A673 (cell line): ENCODE measurements at regions not wholly inside any gene's neighbourhood (a gene's known extent, or its start where the extent isn't known, plus 50 kb on each side); places are given as distances from the start of the nearest gene placed in this dataset.

Experiments used
- BruUV-seq: library from RNA; stranded (reverse); fragments of 400-500 nt; replicated peaks from 2 replicates; lab custom pipeline; 2021; lab: Mats Ljungman, UMichigan
- CTCF ChIA-PET: fragments of 300-600 bp; sonication (Branson Sonifier 250); formaldehyde crosslinking; loops from one replicate; lab custom pipeline; 2022; ENCODE audit warnings: antibody characterized with exemption; lab: Charles Lee
- POLR2A ChIA-PET: fragments of 300-600 bp; sonication (Branson Sonifier 250); formaldehyde crosslinking; loops from one replicate; lab custom pipeline; 2022; ENCODE audit warnings: antibody characterized with exemption; ENCODE audit not compliant: low non-redundant PET; lab: Charles Lee
- DNase-seq: peaks from one replicate; pipeline ENCODE4 v3.0.0-alpha.2; 2015; ENCODE audit warnings: low spot score
- H3K27ac ChIP-seq: fragments of 200-600 bp; sonication (generic); 2 replicates; pipeline ENCODE4 v1.5.1; 2016; ENCODE audit warnings: mixed run types, low read depth, mild to moderate bottlenecking, mixed read lengths, antibody characterized with exemption, low read length; ENCODE audit not compliant: poor library complexity, severe bottlenecking
- H3K27me3 ChIP-seq: fragments of 200-600 bp; sonication (generic); replicated peaks from 2 replicates; pipeline ENCODE4 v1.6.1; 2017; ENCODE audit warnings: mixed run types, low read depth, mild to moderate bottlenecking, mixed read lengths, antibody characterized with exemption, low read length; ENCODE audit not compliant: insufficient read depth, poor library complexity
- H3K36me3 ChIP-seq: fragments of 200-600 bp; sonication (generic); 2 replicates; pipeline ENCODE4 v1.6.1; 2016; ENCODE audit warnings: mixed run types, mild to moderate bottlenecking, mixed read lengths, antibody characterized with exemption, low read length; ENCODE audit not compliant: insufficient read depth, poor library complexity, severe bottlenecking
- H3K4me1 ChIP-seq: fragments of 200-600 bp; sonication (generic); 2 replicates; pipeline ENCODE4 v1.6.1; 2017; ENCODE audit warnings: mixed run types, mild to moderate bottlenecking, mixed read lengths, antibody characterized with exemption, low read length; ENCODE audit not compliant: insufficient read depth, poor library complexity, severe bottlenecking
- H3K4me3 ChIP-seq: fragments of 200-600 bp; sonication (generic); 2 replicates; pipeline ENCODE4 v1.5.1; 2016; ENCODE audit warnings: low read depth, mixed run types, mild to moderate bottlenecking, mixed read lengths, low read length; ENCODE audit not compliant: poor library complexity, severe bottlenecking
- H3K9me3 ChIP-seq: fragments of 200-600 bp; sonication (generic); 2 replicates; pipeline ENCODE4 v1.6.1; 2016; ENCODE audit warnings: mixed run types, low read depth, mild to moderate bottlenecking, mixed read lengths, antibody characterized with exemption, low read length; ENCODE audit not compliant: poor library complexity, severe bottlenecking
- CTCF ChIP-seq: fragments of 300-800, 200-600 bp; sonication (generic); conservative IDR thresholded peaks from 2 replicates; pipeline ENCODE4 v1.5.1; 2017; ENCODE audit warnings: low read depth, mild to moderate bottlenecking, antibody characterized with exemption, low read length, moderate library complexity, mixed read lengths
- EZH2 ChIP-seq: fragments of 200-600 bp; sonication (generic); IDR thresholded peaks from 2 replicates; pipeline ENCODE4 v1.6.1; 2017; ENCODE audit warnings: borderline replicate concordance, low read depth, mild to moderate bottlenecking, mixed read lengths, antibody characterized with exemption, low read length; ENCODE audit not compliant: poor library complexity, severe bottlenecking
- intact Hi-C: fragments of 100-400 bp; cut with micrococcal nuclease; formaldehyde crosslinking; loops from one replicate; pipeline ENCODE4 v1.10.0; 2022; ENCODE audit not compliant: unreplicated experiment

DNA sequence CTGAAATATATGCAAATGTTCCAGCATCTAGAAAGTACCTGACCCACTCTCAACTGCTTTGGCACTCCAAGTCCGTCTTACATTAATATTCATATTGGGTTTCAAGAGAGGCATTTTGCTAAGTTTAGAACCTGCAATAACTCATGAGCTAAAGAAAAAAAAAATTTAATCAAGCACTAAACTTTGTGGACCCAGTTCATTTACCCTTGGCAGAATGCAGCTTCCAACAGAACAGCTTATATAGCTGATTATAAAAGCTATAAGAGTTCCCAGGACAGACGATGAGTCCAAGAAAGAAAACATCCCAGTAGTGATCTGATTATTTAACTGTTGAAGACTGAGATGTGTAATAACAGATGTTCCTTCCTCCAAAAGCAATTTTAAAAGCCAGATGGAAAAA lies 592.0 kb downstream of the KCNH5 start:
- POLR2A ChIA-PET = interaction anchor here (0.6 kb wide), 1 partner anchor 32 kb away, joined by 6 read pairs; no protein-coding TSS in a partner anchor

GRCh38 chr14:62455446-62455845 lies 589.8 kb downstream of the KCNH5 start:
- intact Hi-C loops = no loop called here
- POLR2A ChIA-PET = no interaction called here
- Histone ChIP-seq H3K4me1 (no peaks in the 10 kb centered on the region), H3K27ac (no peak overlapping the region), H3K36me3 (no peaks in the 10 kb centered on the region), H3K27me3 (no peaks in the 10 kb centered on the region), H3K4me3 (no peak overlapping the region), H3K9me3 (no peaks in the 10 kb centered on the region)
- no TSS peak for BruUV-seq
- CTCF ChIA-PET = no interaction called here
- DNase-seq = no peak
- TF ChIP-seq CTCF (no peak), EZH2 (no peak)

More for the DNA sequence above, 592.0 kb downstream of the KCNH5 start:
- Histone ChIP-seq H3K9me3 (no peaks in the 10 kb centered on the region), H3K36me3 (no peaks in the 10 kb centered on the region), H3K4me3 (no peak overlapping the region), H3K27me3 (no peaks in the 10 kb centered on the region), H3K27ac (no peak overlapping the region), H3K4me1 (no peaks in the 10 kb centered on the region)
- CTCF ChIA-PET = no interaction called here
- intact Hi-C loops = no loop called here
- no TSS peak for BruUV-seq
- DNase-seq = no peak
- TF ChIP-seq EZH2 (no peak), CTCF (no peak)

DNA sequence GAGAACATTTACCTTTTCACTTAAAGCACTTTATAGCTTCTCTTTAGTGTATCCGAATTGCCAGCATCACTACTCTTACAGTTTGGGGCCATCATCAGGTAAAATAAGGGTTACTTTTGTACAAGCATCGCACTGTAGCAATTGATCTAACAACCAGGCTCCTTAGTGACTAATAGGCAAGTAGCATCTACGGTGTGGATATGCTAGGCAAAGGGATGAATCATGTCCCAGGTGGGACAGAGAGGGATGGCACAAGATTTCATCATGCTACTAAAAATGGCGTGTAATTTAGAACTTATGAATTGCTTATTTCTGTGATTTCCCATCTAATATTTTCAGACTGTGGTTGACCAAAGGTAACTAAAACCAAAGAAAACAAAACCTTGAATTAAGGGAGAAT lies 582.3 kb downstream of the KCNH5 start:
- BruUV-seq = no TSS peak
- intact Hi-C loops = no loop called here
- TF ChIP-seq CTCF (no peak), EZH2 (no peak)
- POLR2A ChIA-PET = no interaction called here
- Histone ChIP-seq H3K27me3 (no peaks in the 10 kb centered on the region), H3K27ac (no peak overlapping the region), H3K36me3 (no peaks in the 10 kb centered on the region), H3K4me1 (no peaks in the 10 kb centered on the region), H3K9me3 (no peaks in the 10 kb centered on the region), H3K4me3 (no peak overlapping the region)
- DNase-seq = no peak
- CTCF ChIA-PET = no interaction called here
